Neural cell (in vitro differentiated cells): ENCODE measurements at regions not wholly inside any gene's neighbourhood (a gene's known extent, or its start where the extent isn't known, plus 50 kb on each side); places are given as distances from the start of the nearest gene placed in this dataset.

ENCODE experiments used
- H2AFZ ChIP-seq: fragments of 200-600, 300-800 bp; sonication (generic), shearing (Covaris generic); 2 replicates; pipeline ENCODE4 v1.6.0; 2014; ENCODE audit warnings: low read depth, mild to moderate bottlenecking, antibody characterized with exemption, low read length, moderate library complexity
- H3F3A ChIP-seq: fragments of 200-600 bp; shearing (Covaris generic); 2 replicates; pipeline ENCODE4 v1.6.1; 2016; ENCODE audit warnings: mild to moderate bottlenecking, moderate library complexity, mixed read lengths, antibody characterized with exemption, low read length; ENCODE audit not compliant: insufficient read depth, poor library complexity, severe bottlenecking
- H3K27ac ChIP-seq: fragments of 200-600, 300-800 bp; sonication (generic), shearing (Covaris generic); 2 replicates; pipeline ENCODE4 v1.5.1; 2014; ENCODE audit warnings: mild to moderate bottlenecking, low read length, moderate library complexity
- H3K27me3 ChIP-seq: fragments of 300-800, 200-600 bp; sonication (generic), shearing (Covaris generic); 2 replicates; pipeline ENCODE4 v1.6.0; 2014; ENCODE audit warnings: mild to moderate bottlenecking, low read depth, low read length, moderate library complexity; ENCODE audit not compliant: insufficient read depth
- H3K36me3 ChIP-seq: fragments of 300-800, 200-600 bp; sonication (generic), shearing (Covaris generic); 2 replicates; pipeline ENCODE4 v1.5.1; 2014; ENCODE audit warnings: mild to moderate bottlenecking, antibody characterized with exemption, low read length, moderate library complexity; ENCODE audit not compliant: insufficient read depth
- H3K4me2 ChIP-seq: fragments of 300-800, 200-600 bp; sonication (generic), shearing (Covaris generic); 2 replicates; pipeline ENCODE4 v1.6.0; 2014; ENCODE audit warnings: mild to moderate bottlenecking, low read length
- H3K4me3 ChIP-seq: fragments of 300-800, 200-600 bp; sonication (generic), shearing (Covaris generic); 2 replicates; pipeline ENCODE4 v1.5.1; 2014; ENCODE audit warnings: mild to moderate bottlenecking, low read length, moderate library complexity
- H3K79me2 ChIP-seq: fragments of 200-600 bp; shearing (Covaris generic); replicated peaks from 2 replicates; pipeline ENCODE4 v1.6.0; 2014; ENCODE audit warnings: mild to moderate bottlenecking, low read length, moderate library complexity; ENCODE audit not compliant: insufficient read depth
- H3K9ac ChIP-seq: fragments of 300-800, 200-600 bp; sonication (generic), shearing (Covaris generic); 2 replicates; pipeline ENCODE4 v1.6.1; 2016; ENCODE audit warnings: mild to moderate bottlenecking, low read length, mixed read lengths
- H3K9me2 ChIP-seq: fragments of 200-600 bp; shearing (Covaris generic); 2 replicates; pipeline ENCODE4 v1.6.1; 2016; ENCODE audit warnings: mild to moderate bottlenecking, low read length, mixed read lengths; ENCODE audit not compliant: insufficient read depth
- H3K9me3 ChIP-seq: fragments of 200-600, 300-800 bp; sonication (generic), shearing (Covaris generic); 2 replicates; pipeline ENCODE4 v1.6.1; 2016; ENCODE audit warnings: mild to moderate bottlenecking, mixed run types, low read length, moderate library complexity, mixed read lengths
- H4K20me1 ChIP-seq: fragments of 200-600 bp; shearing (Covaris generic); 2 replicates; pipeline ENCODE4 v1.6.1; 2016; ENCODE audit warnings: mild to moderate bottlenecking, mixed run types; ENCODE audit not compliant: insufficient read depth
- CTCF ChIP-seq: fragments of 450-650 bp; IDR thresholded peaks from 2 replicates; pipeline ENCODE4 v1.5.1; 2014; ENCODE audit warnings: antibody characterized with exemption, mild to moderate bottlenecking, moderate library complexity; ENCODE audit not compliant: poor library complexity, severe bottlenecking
- EP300 ChIP-seq: fragments of 450-650 bp; conservative IDR thresholded peaks from 2 replicates; pipeline ENCODE4 v1.6.1; 2014; ENCODE audit warnings: antibody characterized with exemption, mild to moderate bottlenecking, moderate library complexity; ENCODE audit not compliant: poor library complexity, severe bottlenecking
- EZH2 ChIP-seq: fragments of 200-600, 300-800 bp; shearing (Covaris generic), sonication (generic); IDR thresholded peaks from 2 replicates; pipeline ENCODE4 v1.6.1; 2014; ENCODE audit warnings: antibody characterized with exemption, low read length, borderline replicate concordance, mild to moderate bottlenecking; ENCODE audit not compliant: insufficient read depth, poor library complexity, severe bottlenecking
- MXI1 ChIP-seq: fragments of 450-650 bp; conservative IDR thresholded peaks from 2 replicates; pipeline ENCODE4 v1.6.1; 2014; ENCODE audit warnings: antibody characterized with exemption, mild to moderate bottlenecking; ENCODE audit not compliant: poor library complexity, severe bottlenecking
- POLR2AphosphoS5 ChIP-seq: IDR thresholded peaks from 2 replicates; pipeline ENCODE4 v1.6.1; 2012
- RAD21 ChIP-seq: fragments of 450-650 bp; conservative IDR thresholded peaks from 2 replicates; pipeline ENCODE4 v1.6.1; 2014; ENCODE audit warnings: antibody characterized with exemption, mild to moderate bottlenecking, moderate library complexity
- REST ChIP-seq: IDR thresholded peaks from 2 replicates; pipeline ENCODE4 v1.6.1; 2012; ENCODE audit warnings: borderline replicate concordance
- SMC3 ChIP-seq: fragments of 450-650 bp; conservative IDR thresholded peaks from 2 replicates; pipeline ENCODE4 v1.6.1; 2014; ENCODE audit warnings: antibody characterized with exemption, mild to moderate bottlenecking, moderate library complexity; ENCODE audit not compliant: poor library complexity
- TAF1 ChIP-seq: IDR thresholded peaks from 2 replicates; pipeline ENCODE4 v1.6.1; 2012; ENCODE audit warnings: low read depth

- no peak for TF ChIP-seq EP300
- no peak for TF ChIP-seq SMC3
- no peak for TF ChIP-seq RAD21
- TF ChIP-seq POLR2AphosphoS5 = no peak
- no peak for TF ChIP-seq TAF1
- no peak for TF ChIP-seq CTCF
- no peak for TF ChIP-seq REST
- TF ChIP-seq MXI1 = no peak
- Histone ChIP-seq H2AFZ (no peak overlapping the region), H3K36me3 (no peaks in the 10 kb centered on the region), H3K27me3 (no peaks in the 10 kb centered on the region), H3K9me2 (no peaks in the 10 kb centered on the region), H3K4me2 (no peak overlapping the region), H3K9me3 (no peaks in the 10 kb centered on the region), H3K79me2 (no peaks in the 10 kb centered on the region), H4K20me1 (no peaks in the 10 kb centered on the region), H3F3A (no peaks in the 10 kb centered on the region), H3K27ac (no peak overlapping the region), H3K4me3 (no peak overlapping the region), H3K9ac (no peak overlapping the region)
Observed at GRCh38 chr15:69652293-69652692, 199.7 kb downstream of the RPLP1 start.

- Histone ChIP-seq H3K4me2 (no peak overlapping the region), H3K27ac (no peak overlapping the region), H4K20me1 (no peaks in the 10 kb centered on the region), H3K9ac (no peak overlapping the region), H3K4me3 (no peak overlapping the region), H3F3A (no peaks in the 10 kb centered on the region), H3K9me2 (no peaks in the 10 kb centered on the region), H3K36me3 (no peaks in the 10 kb centered on the region), H3K27me3 (no peaks in the 10 kb centered on the region), H3K9me3 (no peaks in the 10 kb centered on the region), H3K79me2 (no peaks in the 10 kb centered on the region), H2AFZ (no peak overlapping the region)
- TF ChIP-seq EZH2 = no peak
- no peak for TF ChIP-seq RAD21
- TF ChIP-seq MXI1 = no peak
- TF ChIP-seq CTCF = no peak
- TF ChIP-seq EP300 = no peak
- TF ChIP-seq SMC3 = no peak
- no peak for TF ChIP-seq REST
- no peak for TF ChIP-seq POLR2AphosphoS5
- no peak for TF ChIP-seq TAF1
Observed at GRCh38 chr15:69652751-69653305, 200.2 kb downstream of the RPLP1 start.
